ENCODE measurements at regions not wholly inside any gene's neighbourhood (a gene's known extent, or its start where the extent isn't known, plus 50 kb on each side); places are given as distances from the start of the nearest gene placed in this dataset.
"Not testable (repeated sequence)": the region's sequence is repeated elsewhere in the genome, so short reads cannot be mapped to it uniquely, and the experiment has no call there.

DNA sequence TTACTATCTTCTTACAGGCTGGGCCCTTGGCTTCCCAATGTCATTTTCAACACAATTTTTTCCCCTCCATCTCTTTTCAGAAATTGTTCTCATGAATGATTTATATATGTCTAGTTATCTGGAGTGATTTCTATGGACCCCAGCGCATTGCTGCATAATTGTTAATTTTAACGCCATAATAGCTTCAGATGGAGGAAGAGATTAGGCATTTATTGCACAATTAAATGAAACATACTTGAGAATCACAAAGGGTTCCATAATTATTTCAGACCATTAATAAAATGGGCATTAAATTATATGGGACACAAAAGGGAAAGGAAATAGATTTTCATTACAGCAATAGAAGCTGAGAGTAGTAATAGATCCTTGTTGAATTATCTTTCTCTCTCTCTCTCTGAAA, 70.3 kb upstream of the SOX14 start:
- TF ChIP-seq CTCF (IDR thresholded peaks at IDR 0.05; ENCODE audit: low read depth, low read length), result no peak
- no peak overlapping the region for H3K4me3 ChIP-seq (ENCODE audit: low read depth, low read length)

DNA sequence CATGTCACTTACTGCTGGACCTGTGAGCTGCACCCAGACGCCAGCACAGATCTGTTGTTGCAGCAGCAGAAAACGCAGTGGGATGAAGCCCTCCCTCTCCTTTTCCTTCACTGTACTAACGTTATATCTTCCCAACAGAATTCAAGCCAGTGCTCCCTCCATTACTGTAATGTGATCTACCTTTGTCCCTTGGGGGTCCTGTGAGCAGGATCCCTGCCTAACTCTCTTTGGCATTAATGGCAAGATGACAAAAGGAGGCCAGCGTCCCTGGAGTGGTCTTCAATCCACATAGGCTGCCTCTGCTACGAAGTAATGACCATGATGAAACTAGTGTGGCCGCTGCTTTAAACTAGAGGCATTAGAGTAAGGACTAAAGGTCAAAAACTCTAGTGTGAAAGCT, 69.3 kb upstream of the SOX14 start:
- TF ChIP-seq CTCF (IDR thresholded peaks at IDR 0.05; ENCODE audit: low read depth, low read length), result no peak
- H3K4me3 ChIP-seq (ENCODE audit: low read depth, low read length), result no peak overlapping the region

DNA sequence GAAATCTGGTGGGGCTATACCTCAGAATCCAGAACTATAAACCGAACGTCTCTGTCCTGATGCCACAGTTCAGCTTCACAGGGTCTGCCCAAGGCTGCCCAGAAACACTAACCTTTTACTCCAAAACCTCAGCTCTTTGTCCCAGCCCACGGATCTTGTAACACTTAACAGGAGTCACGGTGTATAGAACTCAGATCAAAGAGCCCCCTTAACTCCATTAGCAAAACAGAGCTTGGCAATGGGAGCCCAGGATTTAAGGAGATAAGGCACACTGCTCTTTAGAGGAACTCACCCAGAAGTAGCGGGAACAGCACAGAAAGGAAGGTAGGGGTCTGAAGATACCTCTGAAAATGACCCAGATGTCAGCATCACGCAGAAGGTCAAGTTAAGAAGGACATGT, 68.8 kb upstream of the SOX14 start:
- TF ChIP-seq CTCF (IDR thresholded peaks at IDR 0.05; ENCODE audit: low read depth, low read length), result no peak

GRCh38 chr3:137709011-137709601, 55.0 kb upstream of the SOX14 start:
- no peak for TF ChIP-seq CTCF (IDR thresholded peaks at IDR 0.05; ENCODE audit: low read depth, low read length)
- no peak overlapping the region for H3K4me3 ChIP-seq (ENCODE audit: low read depth, low read length)

More for the DNA sequence above, 68.8 kb upstream of the SOX14 start:
- no peak overlapping the region for H3K4me3 ChIP-seq (ENCODE audit: low read depth, low read length)

- not testable (repeated sequence) for H3K4me3 ChIP-seq (ENCODE audit: low read depth, low read length)
Measured at GRCh38 chr3:137713965-137714364, 50.1 kb upstream of the SOX14 start.
